ENCODE measurements at regions not wholly inside any gene's neighbourhood (a gene's known extent, or its start where the extent isn't known, plus 50 kb on each side); places are given as distances from the start of the nearest gene placed in this dataset.

GRCh38 chr18:68509902-68510301 lies 205.0 kb downstream of the TMX3 start:
- TF ChIP-seq CTCF (conservative IDR thresholded peaks at IDR 0.05) (no peak), ZFX (IDR thresholded peaks at IDR 0.05) (no peak)

All from C4-2B (cell line).